ENCODE measurements at regions not wholly inside any gene's neighbourhood (a gene's known extent, or its start where the extent isn't known, plus 50 kb on each side); places are given as distances from the start of the nearest gene placed in this dataset.
"Not testable (repeated sequence)": the region's sequence is repeated elsewhere in the genome, so short reads cannot be mapped to it uniquely, and the experiment has no call there.

DNA sequence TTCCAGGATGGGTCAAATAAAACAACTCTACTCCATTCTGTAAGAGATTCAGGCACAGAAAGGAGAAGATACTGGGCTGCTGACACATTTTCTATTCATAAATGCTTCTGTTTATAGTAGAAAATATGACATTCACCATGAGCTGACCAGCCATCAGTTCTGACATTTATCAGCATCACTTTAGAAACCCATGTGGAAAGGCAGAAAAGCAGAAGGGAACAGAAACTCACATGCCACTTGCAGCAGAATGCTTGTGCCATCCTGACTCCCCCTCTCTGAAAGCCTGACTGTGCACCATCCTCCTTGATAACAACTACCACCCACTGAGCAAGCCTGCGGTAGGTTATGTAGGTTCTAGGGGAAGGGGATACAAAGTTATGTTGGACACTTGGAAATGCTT lies 527.7 kb downstream of the TTLL7 start:
- TF ChIP-seq, protein P1, sequence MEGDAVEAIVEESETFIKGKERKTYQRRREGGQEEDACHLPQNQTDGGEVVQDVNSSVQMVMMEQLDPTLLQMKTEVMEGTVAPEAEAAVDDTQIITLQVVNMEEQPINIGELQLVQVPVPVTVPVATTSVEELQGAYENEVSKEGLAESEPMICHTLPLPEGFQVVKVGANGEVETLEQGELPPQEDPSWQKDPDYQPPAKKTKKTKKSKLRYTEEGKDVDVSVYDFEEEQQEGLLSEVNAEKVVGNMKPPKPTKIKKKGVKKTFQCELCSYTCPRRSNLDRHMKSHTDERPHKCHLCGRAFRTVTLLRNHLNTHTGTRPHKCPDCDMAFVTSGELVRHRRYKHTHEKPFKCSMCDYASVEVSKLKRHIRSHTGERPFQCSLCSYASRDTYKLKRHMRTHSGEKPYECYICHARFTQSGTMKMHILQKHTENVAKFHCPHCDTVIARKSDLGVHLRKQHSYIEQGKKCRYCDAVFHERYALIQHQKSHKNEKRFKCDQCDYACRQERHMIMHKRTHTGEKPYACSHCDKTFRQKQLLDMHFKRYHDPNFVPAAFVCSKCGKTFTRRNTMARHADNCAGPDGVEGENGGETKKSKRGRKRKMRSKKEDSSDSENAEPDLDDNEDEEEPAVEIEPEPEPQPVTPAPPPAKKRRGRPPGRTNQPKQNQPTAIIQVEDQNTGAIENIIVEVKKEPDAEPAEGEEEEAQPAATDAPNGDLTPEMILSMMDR (IDR thresholded peaks at IDR 0.05): not testable (repeated sequence)
- not testable (repeated sequence) for TF ChIP-seq EZH2 (IDR thresholded peaks at IDR 0.05)
